A549 (cell line): ENCODE measurements at regions not wholly inside any gene's neighbourhood (a gene's known extent, or its start where the extent isn't known, plus 50 kb on each side); places are given as distances from the start of the nearest gene placed in this dataset.

ENCODE experiments used
- BHLHE40 ChIP-seq: IDR thresholded peaks from 2 replicates; pipeline ENCODE4 v1.6.1; 2012; ENCODE audit warnings: low read depth, low read length, inconsistent platforms
- CHD2 ChIP-seq: fragments of 150-350 bp; IDR thresholded peaks from 2 replicates; pipeline ENCODE4 v1.6.1; 2014; ENCODE audit warnings: low read length; ENCODE audit not compliant: partially characterized antibody
- EP300 ChIP-seq, 2 experiments: fragments of >200 bp; sonication (Bioruptor Twin); formaldehyde crosslinking; IDR thresholded peaks; 2 replicates in 1 of 2; 3 replicates in 1 of 2; pipeline ENCODE4 v1.6.1; 2016 to 2017
- GATA3 ChIP-seq: IDR thresholded peaks from 2 replicates; pipeline ENCODE4 v1.6.1; 2012; ENCODE audit warnings: borderline replicate concordance
- HDAC2 ChIP-seq: fragments of 200-600 bp; sonication (generic); IDR thresholded peaks from 2 replicates; pipeline ENCODE4 v1.6.1; 2016
- JUN ChIP-seq, 2 experiments: fragments of >200 bp; sonication (Bioruptor Twin); formaldehyde crosslinking; IDR thresholded peaks; 2 replicates in 1 of 2; 3 replicates in 1 of 2; pipeline ENCODE4 v1.6.1; 2016 to 2017
- POLR2A ChIP-seq: IDR thresholded peaks from 2 replicates; pipeline ENCODE4 v1.6.1; 2012; ENCODE audit warnings: mild to moderate bottlenecking, low read length
- SREBF2 ChIP-seq: fragments of 450-650 bp; IDR thresholded peaks from 2 replicates; pipeline ENCODE4 v1.6.1; 2014; ENCODE audit warnings: mild to moderate bottlenecking, moderate library complexity
- TF ChIP-seq, protein P1 (sequence below): fragments of >200 bp; sonication (Bioruptor Twin); formaldehyde crosslinking; IDR thresholded peaks from 3 replicates; pipeline ENCODE4 v1.5.1; 2016
- TF ChIP-seq, protein P2 (sequence below): IDR thresholded peaks from 2 replicates; pipeline ENCODE4 v1.6.1; 2012
- TF ChIP-seq, protein P3 (sequence below): fragments of 200-600 bp; sonication (generic); IDR thresholded peaks from 2 replicates; pipeline ENCODE4 v1.6.1; 2016; ENCODE audit warnings: antibody characterized with exemption, mild to moderate bottlenecking, moderate library complexity

DNA sequence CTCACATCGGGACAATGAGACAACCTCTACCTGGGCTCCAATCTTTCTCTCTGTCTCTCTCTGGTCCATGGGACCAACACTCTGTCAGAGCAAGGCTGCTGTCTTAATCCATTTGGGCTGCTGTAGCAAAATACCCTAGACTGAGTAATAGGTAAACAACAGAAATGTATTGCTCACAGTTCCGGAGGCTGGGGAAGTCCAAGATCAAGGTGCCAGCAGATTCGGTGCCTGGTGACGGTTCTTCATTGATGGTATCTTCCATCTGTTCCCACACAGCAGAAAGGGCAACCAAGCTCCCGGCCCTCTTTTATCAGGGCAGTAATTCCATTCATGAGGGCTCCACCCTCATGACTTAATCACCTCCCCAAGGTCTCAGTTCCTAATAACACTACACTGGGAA is 61.3 kb upstream of the SPOCK1 start:
- TF ChIP-seq GATA3 = no peak
- TF ChIP-seq JUN (IDR thresholded peaks at IDR 0.05) = no peak
- TF ChIP-seq EP300 (IDR thresholded peaks at IDR 0.05) = no peak
- no peak for TF ChIP-seq BHLHE40
- TF ChIP-seq, protein P1, sequence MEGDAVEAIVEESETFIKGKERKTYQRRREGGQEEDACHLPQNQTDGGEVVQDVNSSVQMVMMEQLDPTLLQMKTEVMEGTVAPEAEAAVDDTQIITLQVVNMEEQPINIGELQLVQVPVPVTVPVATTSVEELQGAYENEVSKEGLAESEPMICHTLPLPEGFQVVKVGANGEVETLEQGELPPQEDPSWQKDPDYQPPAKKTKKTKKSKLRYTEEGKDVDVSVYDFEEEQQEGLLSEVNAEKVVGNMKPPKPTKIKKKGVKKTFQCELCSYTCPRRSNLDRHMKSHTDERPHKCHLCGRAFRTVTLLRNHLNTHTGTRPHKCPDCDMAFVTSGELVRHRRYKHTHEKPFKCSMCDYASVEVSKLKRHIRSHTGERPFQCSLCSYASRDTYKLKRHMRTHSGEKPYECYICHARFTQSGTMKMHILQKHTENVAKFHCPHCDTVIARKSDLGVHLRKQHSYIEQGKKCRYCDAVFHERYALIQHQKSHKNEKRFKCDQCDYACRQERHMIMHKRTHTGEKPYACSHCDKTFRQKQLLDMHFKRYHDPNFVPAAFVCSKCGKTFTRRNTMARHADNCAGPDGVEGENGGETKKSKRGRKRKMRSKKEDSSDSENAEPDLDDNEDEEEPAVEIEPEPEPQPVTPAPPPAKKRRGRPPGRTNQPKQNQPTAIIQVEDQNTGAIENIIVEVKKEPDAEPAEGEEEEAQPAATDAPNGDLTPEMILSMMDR = no peak
- no peak for TF ChIP-seq CHD2
- TF ChIP-seq, protein P2, sequence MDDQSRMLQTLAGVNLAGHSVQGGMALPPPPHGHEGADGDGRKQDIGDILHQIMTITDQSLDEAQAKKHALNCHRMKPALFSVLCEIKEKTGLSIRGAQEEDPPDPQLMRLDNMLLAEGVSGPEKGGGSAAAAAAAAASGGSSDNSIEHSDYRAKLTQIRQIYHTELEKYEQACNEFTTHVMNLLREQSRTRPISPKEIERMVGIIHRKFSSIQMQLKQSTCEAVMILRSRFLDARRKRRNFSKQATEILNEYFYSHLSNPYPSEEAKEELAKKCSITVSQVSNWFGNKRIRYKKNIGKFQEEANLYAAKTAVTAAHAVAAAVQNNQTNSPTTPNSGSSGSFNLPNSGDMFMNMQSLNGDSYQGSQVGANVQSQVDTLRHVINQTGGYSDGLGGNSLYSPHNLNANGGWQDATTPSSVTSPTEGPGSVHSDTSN = no peak
- no peak for TF ChIP-seq POLR2A
- no peak for TF ChIP-seq HDAC2
- no peak for TF ChIP-seq SREBF2
- TF ChIP-seq, protein P3, sequence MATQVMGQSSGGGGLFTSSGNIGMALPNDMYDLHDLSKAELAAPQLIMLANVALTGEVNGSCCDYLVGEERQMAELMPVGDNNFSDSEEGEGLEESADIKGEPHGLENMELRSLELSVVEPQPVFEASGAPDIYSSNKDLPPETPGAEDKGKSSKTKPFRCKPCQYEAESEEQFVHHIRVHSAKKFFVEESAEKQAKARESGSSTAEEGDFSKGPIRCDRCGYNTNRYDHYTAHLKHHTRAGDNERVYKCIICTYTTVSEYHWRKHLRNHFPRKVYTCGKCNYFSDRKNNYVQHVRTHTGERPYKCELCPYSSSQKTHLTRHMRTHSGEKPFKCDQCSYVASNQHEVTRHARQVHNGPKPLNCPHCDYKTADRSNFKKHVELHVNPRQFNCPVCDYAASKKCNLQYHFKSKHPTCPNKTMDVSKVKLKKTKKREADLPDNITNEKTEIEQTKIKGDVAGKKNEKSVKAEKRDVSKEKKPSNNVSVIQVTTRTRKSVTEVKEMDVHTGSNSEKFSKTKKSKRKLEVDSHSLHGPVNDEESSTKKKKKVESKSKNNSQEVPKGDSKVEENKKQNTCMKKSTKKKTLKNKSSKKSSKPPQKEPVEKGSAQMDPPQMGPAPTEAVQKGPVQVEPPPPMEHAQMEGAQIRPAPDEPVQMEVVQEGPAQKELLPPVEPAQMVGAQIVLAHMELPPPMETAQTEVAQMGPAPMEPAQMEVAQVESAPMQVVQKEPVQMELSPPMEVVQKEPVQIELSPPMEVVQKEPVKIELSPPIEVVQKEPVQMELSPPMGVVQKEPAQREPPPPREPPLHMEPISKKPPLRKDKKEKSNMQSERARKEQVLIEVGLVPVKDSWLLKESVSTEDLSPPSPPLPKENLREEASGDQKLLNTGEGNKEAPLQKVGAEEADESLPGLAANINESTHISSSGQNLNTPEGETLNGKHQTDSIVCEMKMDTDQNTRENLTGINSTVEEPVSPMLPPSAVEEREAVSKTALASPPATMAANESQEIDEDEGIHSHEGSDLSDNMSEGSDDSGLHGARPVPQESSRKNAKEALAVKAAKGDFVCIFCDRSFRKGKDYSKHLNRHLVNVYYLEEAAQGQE = no peak
